ENCODE measurements at regions not wholly inside any gene's neighbourhood (a gene's known extent, or its start where the extent isn't known, plus 50 kb on each side); places are given as distances from the start of the nearest gene placed in this dataset.

DNA sequence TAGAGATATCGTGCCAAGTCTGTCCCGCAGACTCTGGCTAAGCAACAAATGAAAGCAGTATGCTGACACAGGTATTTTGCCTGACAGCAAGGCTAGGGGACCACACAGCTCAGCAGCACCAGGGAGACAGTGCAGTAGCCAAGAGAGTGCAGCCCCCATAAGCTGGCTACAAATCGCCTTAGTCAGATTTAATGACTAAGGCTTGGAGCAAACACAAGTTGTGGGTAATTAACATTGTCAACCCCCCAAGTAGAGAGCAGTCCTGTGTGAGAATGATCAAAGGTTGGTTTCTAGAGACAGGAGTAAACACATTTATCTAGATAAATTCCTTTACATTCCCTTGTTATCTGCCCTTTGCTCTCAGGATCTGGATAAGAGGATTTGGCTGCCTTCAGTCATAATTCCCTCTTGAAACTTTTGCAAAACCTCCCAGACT lies 1434.5 kb upstream of the CDH6 start:
- Histone ChIP-seq H3K4me3 (ENCODE audit: low read length) (no peak overlapping the region), H3K36me3 (ENCODE audit: control insufficient read depth, insufficient read depth, low read length) (no peaks in the 10 kb centered on the region), H3K9me3 (ENCODE audit: control insufficient read depth, insufficient read depth, low read length) (no peaks in the 10 kb centered on the region), H3K27me3 (ENCODE audit: control insufficient read depth, insufficient read depth, low read length) (no peaks in the 10 kb centered on the region), H3K27ac (ENCODE audit: low read length) (no peak overlapping the region), H3K4me1 (ENCODE audit: control insufficient read depth, insufficient read depth, low read length) (no peaks in the 10 kb centered on the region)
- WGBS (ENCODE audit: insufficient coverage, insufficient read length): no CpG with 5 or more reads among the region's 3 CpGs
- DNase-seq (ENCODE audit: low read depth, low spot score): no peak

DNA sequence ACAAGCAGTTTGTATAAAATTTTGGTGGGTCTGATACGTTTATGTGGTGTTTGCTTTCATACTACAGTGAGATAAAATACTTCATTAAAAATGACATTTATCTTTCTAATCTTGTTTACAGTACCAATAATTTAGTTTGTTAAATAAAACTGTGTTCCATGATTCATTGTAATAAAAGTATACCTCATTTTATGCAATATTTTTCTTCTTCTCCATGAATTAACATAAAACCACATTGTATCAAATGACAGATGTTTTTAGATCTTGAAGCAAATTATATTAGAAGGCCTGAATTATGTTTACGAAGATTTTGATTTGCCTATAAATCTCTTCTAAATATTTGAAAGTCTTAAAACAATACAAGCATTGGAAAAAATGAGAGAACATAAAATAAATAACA lies 1443.0 kb upstream of the CDH6 start:
- Histone ChIP-seq H3K9me3 (ENCODE audit: control insufficient read depth, insufficient read depth, low read length) (no peaks in the 10 kb centered on the region), H3K27ac (ENCODE audit: low read length) (no peak overlapping the region), H3K27me3 (ENCODE audit: control insufficient read depth, insufficient read depth, low read length) (no peaks in the 10 kb centered on the region), H3K36me3 (ENCODE audit: control insufficient read depth, insufficient read depth, low read length) (no peaks in the 10 kb centered on the region), H3K4me1 (ENCODE audit: control insufficient read depth, insufficient read depth, low read length) (no peaks in the 10 kb centered on the region), H3K4me3 (ENCODE audit: low read length) (no peak overlapping the region)
- no CpG with 5 or more reads among the region's 2 CpGs for WGBS (ENCODE audit: insufficient coverage, insufficient read length)
- DNase-seq (ENCODE audit: low read depth, low spot score): no peak

DNA sequence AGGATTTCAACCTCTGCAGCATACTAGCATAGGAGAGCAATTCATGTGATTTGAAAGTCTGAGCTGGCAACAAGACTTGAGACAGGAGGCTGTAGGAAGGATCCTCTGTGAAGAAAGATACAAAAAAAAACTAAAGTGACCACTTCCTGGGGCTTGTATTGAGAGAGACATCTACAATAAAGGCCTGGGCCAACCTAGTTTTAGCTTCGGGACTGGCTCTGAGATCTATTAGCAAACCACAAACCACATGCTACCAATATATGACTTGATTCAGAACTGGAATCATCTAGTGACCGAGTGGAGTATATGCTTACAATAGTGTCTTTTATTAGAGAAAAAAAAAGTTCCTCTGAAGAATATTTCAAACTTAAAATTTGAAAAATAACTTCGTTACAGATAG lies 1448.9 kb upstream of the CDH6 start:
- no peaks in the 10 kb centered on the region for H3K36me3 ChIP-seq (ENCODE audit: control insufficient read depth, insufficient read depth, low read length)
- H3K27ac ChIP-seq (ENCODE audit: low read length): no peak overlapping the region
- no peak overlapping the region for H3K4me3 ChIP-seq (ENCODE audit: low read length)
- H3K9me3 ChIP-seq (ENCODE audit: control insufficient read depth, insufficient read depth, low read length): no peaks in the 10 kb centered on the region
- no peak for DNase-seq (ENCODE audit: low read depth, low spot score)
- no CpG with 5 or more reads among the region's 3 CpGs for WGBS (ENCODE audit: insufficient coverage, insufficient read length)
- no peaks in the 10 kb centered on the region for H3K27me3 ChIP-seq (ENCODE audit: control insufficient read depth, insufficient read depth, low read length)
- no peaks in the 10 kb centered on the region for H3K4me1 ChIP-seq (ENCODE audit: control insufficient read depth, insufficient read depth, low read length)

DNA sequence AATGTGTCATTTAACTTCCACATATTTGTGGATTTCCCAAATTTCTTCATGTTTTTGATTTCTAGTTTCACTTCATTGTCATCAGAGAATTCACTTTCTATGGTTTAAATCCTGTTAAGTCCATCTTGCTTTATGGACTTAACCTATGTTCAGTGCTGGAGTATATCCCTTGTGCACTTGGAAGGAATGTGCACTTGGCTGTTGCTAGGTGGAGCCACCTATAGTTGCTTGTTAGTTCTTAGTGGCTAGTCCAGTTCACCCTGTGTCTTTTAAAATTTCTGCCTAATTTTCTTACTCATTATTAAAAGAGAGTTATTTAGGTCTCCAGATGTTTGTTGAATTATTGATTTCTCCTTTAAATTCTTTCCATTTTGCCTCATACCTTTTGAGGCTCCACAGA lies 1472.5 kb upstream of the CDH6 start:
- H3K4me1 ChIP-seq (ENCODE audit: control insufficient read depth, insufficient read depth, low read length): no peaks in the 10 kb centered on the region
- no peak overlapping the region for H3K27ac ChIP-seq (ENCODE audit: low read length)
- no peaks in the 10 kb centered on the region for H3K27me3 ChIP-seq (ENCODE audit: control insufficient read depth, insufficient read depth, low read length)
- no peak for DNase-seq (ENCODE audit: low read depth, low spot score)
- H3K4me3 ChIP-seq (ENCODE audit: low read length): no peak overlapping the region
- H3K9me3 ChIP-seq (ENCODE audit: control insufficient read depth, insufficient read depth, low read length): no peaks in the 10 kb centered on the region
- H3K36me3 ChIP-seq (ENCODE audit: control insufficient read depth, insufficient read depth, low read length): no peaks in the 10 kb centered on the region

DNA sequence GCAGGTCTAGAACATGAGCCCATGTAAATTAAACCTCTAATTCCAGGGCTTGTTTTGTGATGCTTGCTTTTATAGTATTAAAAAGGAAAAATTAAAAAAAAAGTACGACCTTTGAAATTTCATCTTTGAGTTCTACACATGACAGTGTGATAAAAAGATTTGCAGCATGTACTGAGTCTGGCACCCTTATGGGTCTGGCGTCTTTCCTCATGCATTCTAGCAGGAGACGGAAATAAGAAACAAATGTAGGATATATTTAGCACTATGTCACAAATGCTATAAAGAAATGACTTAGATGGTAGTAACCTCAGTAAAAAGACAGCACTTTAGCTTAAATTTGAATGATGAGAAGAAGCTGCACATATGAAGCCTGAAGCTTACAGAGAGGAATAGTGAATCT lies 1474.3 kb upstream of the CDH6 start:
- Histone ChIP-seq H3K4me3 (ENCODE audit: low read length) (no peak overlapping the region), H3K9me3 (ENCODE audit: control insufficient read depth, insufficient read depth, low read length) (no peaks in the 10 kb centered on the region), H3K4me1 (ENCODE audit: control insufficient read depth, insufficient read depth, low read length) (no peaks in the 10 kb centered on the region), H3K27ac (ENCODE audit: low read length) (no peak overlapping the region), H3K27me3 (ENCODE audit: control insufficient read depth, insufficient read depth, low read length) (no peaks in the 10 kb centered on the region), H3K36me3 (ENCODE audit: control insufficient read depth, insufficient read depth, low read length) (no peaks in the 10 kb centered on the region)
- WGBS (ENCODE audit: insufficient coverage, insufficient read length): no CpG with 5 or more reads among the region's 3 CpGs
- DNase-seq (ENCODE audit: low read depth, low spot score): no peak

DNA sequence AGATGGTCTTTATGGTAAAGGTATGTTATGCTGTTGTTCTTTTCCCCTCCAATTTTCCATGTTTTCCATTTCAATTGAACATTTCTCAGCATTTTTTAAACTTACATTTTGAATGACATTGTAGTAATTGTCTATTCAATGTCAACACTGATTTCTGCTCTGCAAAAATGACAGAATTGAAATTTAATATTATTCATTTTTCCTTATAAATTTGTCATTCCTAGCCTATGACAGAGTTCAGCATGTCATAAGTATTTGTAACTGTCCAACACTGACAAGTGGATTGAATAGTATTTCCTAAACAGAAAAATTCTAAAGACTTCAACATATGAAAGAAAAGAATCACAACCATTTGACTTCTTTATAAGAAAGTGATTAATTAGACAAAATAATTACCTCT lies 1478.3 kb upstream of the CDH6 start:
- H3K4me1 ChIP-seq (ENCODE audit: control insufficient read depth, insufficient read depth, low read length): no peaks in the 10 kb centered on the region
- no peaks in the 10 kb centered on the region for H3K9me3 ChIP-seq (ENCODE audit: control insufficient read depth, insufficient read depth, low read length)
- H3K36me3 ChIP-seq (ENCODE audit: control insufficient read depth, insufficient read depth, low read length): no peaks in the 10 kb centered on the region
- H3K27me3 ChIP-seq (ENCODE audit: control insufficient read depth, insufficient read depth, low read length): no peaks in the 10 kb centered on the region
- H3K4me3 ChIP-seq (ENCODE audit: low read length): no peak overlapping the region
- H3K27ac ChIP-seq (ENCODE audit: low read length): no peak overlapping the region
- DNase-seq (ENCODE audit: low read depth, low spot score): no peak

DNA sequence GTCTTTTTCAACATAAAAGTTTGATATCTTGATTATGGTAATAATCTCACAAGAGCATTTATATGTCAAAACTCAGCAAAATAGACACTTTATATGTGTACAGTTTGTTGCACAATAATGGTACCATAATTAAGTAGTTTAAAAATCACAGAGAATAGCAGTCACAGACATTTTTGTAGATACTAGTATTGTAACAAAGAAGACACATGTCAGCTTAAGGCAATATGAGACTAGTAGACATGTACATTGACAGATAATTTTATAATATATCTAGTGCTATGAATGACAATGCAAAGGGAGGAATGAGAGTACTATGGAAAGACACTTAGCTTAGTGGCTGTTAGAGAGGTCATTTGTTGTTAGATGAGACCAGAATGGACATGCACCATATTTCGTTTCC lies 1490.6 kb upstream of the CDH6 start:
- Histone ChIP-seq H3K4me3 (ENCODE audit: low read length) (no peak overlapping the region), H3K27me3 (ENCODE audit: control insufficient read depth, insufficient read depth, low read length) (no peaks in the 10 kb centered on the region), H3K27ac (ENCODE audit: low read length) (no peak overlapping the region), H3K4me1 (ENCODE audit: control insufficient read depth, insufficient read depth, low read length) (no peaks in the 10 kb centered on the region), H3K36me3 (ENCODE audit: control insufficient read depth, insufficient read depth, low read length) (no peaks in the 10 kb centered on the region), H3K9me3 (ENCODE audit: control insufficient read depth, insufficient read depth, low read length) (no peaks in the 10 kb centered on the region)
- WGBS (ENCODE audit: insufficient coverage, insufficient read length): no CpG with 5 or more reads among the region's 1 CpG
- DNase-seq (ENCODE audit: low read depth, low spot score): no peak

DNA sequence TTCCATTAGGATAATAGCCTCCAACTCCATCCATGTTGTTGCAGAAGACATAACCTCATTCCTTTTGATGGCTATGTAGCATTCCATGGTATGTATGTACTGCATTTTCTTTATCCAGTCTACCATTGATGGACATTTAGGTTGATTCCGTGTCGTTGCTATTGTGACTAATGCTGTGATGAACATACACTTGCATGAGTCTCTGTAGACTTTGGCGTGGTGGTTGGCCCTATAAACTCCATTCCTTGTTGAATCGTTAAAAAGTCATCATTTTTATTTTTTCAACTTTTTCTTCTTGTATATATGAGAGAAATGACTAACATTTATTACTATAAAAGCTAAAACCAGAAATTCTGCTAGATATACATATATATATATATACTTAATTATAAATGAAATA lies 1491.9 kb upstream of the CDH6 start:
- no peak overlapping the region for H3K27ac ChIP-seq (ENCODE audit: low read length)
- no peak overlapping the region for H3K4me3 ChIP-seq (ENCODE audit: low read length)
- DNase-seq (ENCODE audit: low read depth, low spot score): no peak
- H3K4me1 ChIP-seq (ENCODE audit: control insufficient read depth, insufficient read depth, low read length): no peaks in the 10 kb centered on the region
- no peaks in the 10 kb centered on the region for H3K36me3 ChIP-seq (ENCODE audit: control insufficient read depth, insufficient read depth, low read length)
- H3K9me3 ChIP-seq (ENCODE audit: control insufficient read depth, insufficient read depth, low read length): no peaks in the 10 kb centered on the region
- no peaks in the 10 kb centered on the region for H3K27me3 ChIP-seq (ENCODE audit: control insufficient read depth, insufficient read depth, low read length)
- WGBS (ENCODE audit: insufficient coverage, insufficient read length): no CpG with 5 or more reads among the region's 4 CpGs

DNA sequence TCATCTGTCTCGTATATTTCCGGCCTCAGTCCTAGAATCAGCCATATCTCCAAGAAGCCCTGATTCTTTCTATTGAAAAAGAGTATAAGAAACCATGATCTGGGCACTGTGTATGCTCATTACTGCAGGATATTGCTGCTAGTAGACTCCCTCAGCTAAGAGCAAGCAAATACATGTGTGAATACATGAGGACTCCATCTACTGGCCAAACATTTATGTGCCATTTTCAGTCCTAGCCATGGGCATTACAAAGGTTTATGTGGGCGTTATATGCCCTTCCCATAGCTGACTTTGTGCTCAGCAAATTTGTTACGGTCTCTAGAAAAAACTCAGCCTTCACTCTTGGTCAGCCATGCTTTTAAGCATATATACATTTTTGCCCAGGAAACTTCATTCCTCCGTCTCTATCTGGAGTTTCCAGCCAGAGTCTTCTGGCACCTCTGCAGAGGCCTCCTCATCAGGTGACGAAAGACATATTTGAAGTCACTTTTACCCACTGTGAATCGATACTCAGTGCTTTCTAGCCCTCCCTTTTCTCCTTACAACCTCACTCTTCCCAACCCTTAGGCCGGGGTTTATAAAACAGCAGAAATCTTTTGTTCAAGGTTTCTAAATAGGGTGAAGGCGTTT lies 1495.6 kb upstream of the CDH6 start:
- no peaks in the 10 kb centered on the region for H3K36me3 ChIP-seq (ENCODE audit: control insufficient read depth, insufficient read depth, low read length)
- no peak overlapping the region for H3K27ac ChIP-seq (ENCODE audit: low read length)
- peak; percentile 25 for DNase-seq (ENCODE audit: low read depth, low spot score)
- no peak overlapping the region for H3K4me3 ChIP-seq (ENCODE audit: low read length)
- no CpG with 5 or more reads among the region's 9 CpGs for WGBS (ENCODE audit: insufficient coverage, insufficient read length)
- no peaks in the 10 kb centered on the region for H3K4me1 ChIP-seq (ENCODE audit: control insufficient read depth, insufficient read depth, low read length)
- no peaks in the 10 kb centered on the region for H3K27me3 ChIP-seq (ENCODE audit: control insufficient read depth, insufficient read depth, low read length)
- no peaks in the 10 kb centered on the region for H3K9me3 ChIP-seq (ENCODE audit: control insufficient read depth, insufficient read depth, low read length)

DNA sequence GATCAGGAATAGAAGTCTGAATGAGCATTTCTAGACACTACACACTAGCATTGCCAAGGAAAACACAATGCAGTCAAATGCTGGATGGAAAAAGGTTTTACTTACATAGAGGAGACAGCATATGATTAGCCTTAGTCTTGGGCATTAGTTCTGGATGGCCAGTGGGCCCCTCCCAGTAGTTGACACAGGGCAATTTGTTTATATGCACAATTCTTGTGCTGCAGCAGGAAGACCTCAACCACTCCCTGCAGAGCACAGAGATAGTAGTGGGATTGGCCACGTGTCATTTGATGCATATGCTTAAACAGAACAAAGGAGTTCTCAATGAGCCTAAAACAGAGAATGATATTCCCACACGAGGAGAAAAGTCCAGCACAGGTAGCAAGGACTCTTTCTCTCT lies 1496.2 kb upstream of the CDH6 start:
- Histone ChIP-seq H3K4me3 (ENCODE audit: low read length) (no peak overlapping the region), H3K27ac (ENCODE audit: low read length) (no peak overlapping the region), H3K4me1 (ENCODE audit: control insufficient read depth, insufficient read depth, low read length) (no peaks in the 10 kb centered on the region), H3K9me3 (ENCODE audit: control insufficient read depth, insufficient read depth, low read length) (no peaks in the 10 kb centered on the region), H3K27me3 (ENCODE audit: control insufficient read depth, insufficient read depth, low read length) (no peaks in the 10 kb centered on the region), H3K36me3 (ENCODE audit: control insufficient read depth, insufficient read depth, low read length) (no peaks in the 10 kb centered on the region)
- no peak for DNase-seq (ENCODE audit: low read depth, low spot score)
- no CpG with 5 or more reads among the region's 2 CpGs for WGBS (ENCODE audit: insufficient coverage, insufficient read length)

DNA sequence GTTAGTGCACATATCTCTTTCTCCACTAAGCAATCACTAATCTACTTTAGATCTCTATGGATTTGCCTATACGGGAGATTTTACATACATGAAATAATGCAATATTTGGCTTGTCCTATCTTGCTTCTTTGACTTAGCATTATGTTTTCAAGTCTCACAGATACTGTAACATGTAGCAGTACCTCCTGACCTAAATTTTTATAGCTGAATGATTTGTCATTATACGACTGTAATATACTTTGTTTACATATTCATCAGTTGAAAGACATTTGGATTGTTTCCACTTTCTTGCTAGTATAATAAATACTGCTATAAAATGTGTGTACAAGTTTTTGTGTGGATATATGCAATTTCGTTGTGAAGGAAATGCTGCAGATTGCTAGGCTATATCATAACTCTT lies 1520.8 kb upstream of the CDH6 start:
- H3K4me1 ChIP-seq (ENCODE audit: control insufficient read depth, insufficient read depth, low read length): no peaks in the 10 kb centered on the region
- WGBS (ENCODE audit: insufficient coverage, insufficient read length): no CpG with 5 or more reads among the region's 3 CpGs
- H3K4me3 ChIP-seq (ENCODE audit: low read length): no peak overlapping the region
- H3K36me3 ChIP-seq (ENCODE audit: control insufficient read depth, insufficient read depth, low read length): no peaks in the 10 kb centered on the region
- no peak for DNase-seq (ENCODE audit: low read depth, low spot score)
- H3K27ac ChIP-seq (ENCODE audit: low read length): no peak overlapping the region
- no peaks in the 10 kb centered on the region for H3K27me3 ChIP-seq (ENCODE audit: control insufficient read depth, insufficient read depth, low read length)
- H3K9me3 ChIP-seq (ENCODE audit: control insufficient read depth, insufficient read depth, low read length): no peaks in the 10 kb centered on the region

Data from iPS DF 6.9 (cell line).